Endodermal cell (in vitro differentiated cells): ENCODE measurements at regions not wholly inside any gene's neighbourhood (a gene's known extent, or its start where the extent isn't known, plus 50 kb on each side); places are given as distances from the start of the nearest gene placed in this dataset.

Experiments used
- DNase-seq: peaks from one replicate; pipeline ENCODE4 v3.0.0-alpha.2; 2017
- H3K27ac ChIP-seq: 2 replicates; pipeline ENCODE4 v1.5.1; 2013; ENCODE audit warnings: mild to moderate bottlenecking, low read depth, low read length, moderate library complexity
- H3K27me3 ChIP-seq: 2 replicates; pipeline ENCODE4 v1.6.1; 2013; ENCODE audit warnings: mild to moderate bottlenecking, low read length, moderate library complexity; ENCODE audit not compliant: insufficient read depth, control insufficient read depth, poor library complexity, severe bottlenecking
- H3K36me3 ChIP-seq: 2 replicates; pipeline ENCODE4 v1.7.0; 2013; ENCODE audit warnings: mild to moderate bottlenecking, low read length, moderate library complexity; ENCODE audit not compliant: control insufficient read depth, insufficient read depth
- H3K4me1 ChIP-seq: one replicate; pipeline ENCODE4 v1.7.0; 2013; ENCODE audit warnings: low read length; ENCODE audit not compliant: control insufficient read depth, insufficient read depth
- H3K4me3 ChIP-seq: 2 replicates; pipeline ENCODE4 v1.5.1; 2013; ENCODE audit warnings: mild to moderate bottlenecking, low read length, moderate library complexity
- H3K9ac ChIP-seq: 2 replicates; pipeline ENCODE4 v1.6.1; 2013; ENCODE audit warnings: mild to moderate bottlenecking, low read length, moderate library complexity; ENCODE audit not compliant: poor library complexity, severe bottlenecking; ENCODE audit errors: extremely low read depth
- H3K9me3 ChIP-seq: 2 replicates; pipeline ENCODE4 v1.6.1; 2013; ENCODE audit warnings: mild to moderate bottlenecking, low read length, moderate library complexity; ENCODE audit not compliant: control insufficient read depth
- H3K27ac Mint-ChIP-seq: 2 replicates; pipeline ENCODE4 v1.8.0; 2020; ENCODE audit warnings: mixed read lengths
- H3K27me3 Mint-ChIP-seq: 2 replicates; pipeline ENCODE4 v1.8.0; 2021; ENCODE audit warnings: mild to moderate bottlenecking, mixed read lengths; ENCODE audit not compliant: insufficient read depth
- H3K36me3 Mint-ChIP-seq: 2 replicates; pipeline ENCODE4 v1.8.0; 2020; ENCODE audit warnings: low read depth, mixed read lengths
- H3K4me1 Mint-ChIP-seq: 2 replicates; pipeline ENCODE4 v1.8.0; 2020; ENCODE audit warnings: mixed read lengths
- H3K4me3 Mint-ChIP-seq: 2 replicates; pipeline ENCODE4 v1.8.0; 2020; ENCODE audit warnings: mild to moderate bottlenecking, moderate library complexity, mixed read lengths
- H3K9me3 Mint-ChIP-seq: 2 replicates; pipeline ENCODE4 v1.8.0; 2020; ENCODE audit warnings: mild to moderate bottlenecking, mixed read lengths
- WGBS, 2 experiments: methylation state at CpG; one replicate each; pipeline versions ENCODE4 v1.1.5 to v1.1.7; 2013; ENCODE audit warnings: missing lambda C conversion rate in 2 of 2, mixed read lengths in 1 of 2; ENCODE audit not compliant: insufficient coverage in 1 of 2, insufficient read length in 1 of 2; 5-methylcytosine and 5-hydroxymethylcytosine counted together
- TF ChIP-seq, protein P1 (sequence below): fragments of 200-600 bp; sonication (generic); conservative IDR thresholded peaks from 2 replicates; pipeline ENCODE4 v1.5.0; 2021; ENCODE audit warnings: antibody characterized with exemption, mild to moderate bottlenecking

DNA sequence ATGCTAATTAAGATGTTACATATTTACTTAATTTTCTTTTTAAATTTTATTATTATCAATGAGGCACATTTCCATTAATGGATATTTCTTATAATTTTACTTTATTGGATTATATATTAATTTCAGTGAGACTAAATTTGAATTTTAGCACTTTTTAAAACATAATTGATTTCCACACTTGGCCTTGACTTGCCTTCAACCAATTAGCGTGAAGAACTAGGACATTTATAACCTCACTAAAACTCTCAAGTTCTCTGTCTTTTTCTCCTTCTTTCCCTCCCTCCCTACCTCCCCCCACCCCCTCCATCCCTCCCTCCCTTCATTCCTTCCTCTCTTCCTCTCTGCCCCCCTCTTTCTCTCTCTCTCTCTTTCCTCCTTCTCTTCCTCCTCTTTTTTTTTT, 1618.1 kb downstream of the C4orf33 start:
- no peaks in the 10 kb centered on the region for H3K36me3 ChIP-seq
- peaks cover 15% of the 10 kb centered on the region for H3K9me3 Mint-ChIP-seq
- peaks cover 5% of the 10 kb centered on the region for H3K4me1 ChIP-seq
- TF ChIP-seq, protein P1, sequence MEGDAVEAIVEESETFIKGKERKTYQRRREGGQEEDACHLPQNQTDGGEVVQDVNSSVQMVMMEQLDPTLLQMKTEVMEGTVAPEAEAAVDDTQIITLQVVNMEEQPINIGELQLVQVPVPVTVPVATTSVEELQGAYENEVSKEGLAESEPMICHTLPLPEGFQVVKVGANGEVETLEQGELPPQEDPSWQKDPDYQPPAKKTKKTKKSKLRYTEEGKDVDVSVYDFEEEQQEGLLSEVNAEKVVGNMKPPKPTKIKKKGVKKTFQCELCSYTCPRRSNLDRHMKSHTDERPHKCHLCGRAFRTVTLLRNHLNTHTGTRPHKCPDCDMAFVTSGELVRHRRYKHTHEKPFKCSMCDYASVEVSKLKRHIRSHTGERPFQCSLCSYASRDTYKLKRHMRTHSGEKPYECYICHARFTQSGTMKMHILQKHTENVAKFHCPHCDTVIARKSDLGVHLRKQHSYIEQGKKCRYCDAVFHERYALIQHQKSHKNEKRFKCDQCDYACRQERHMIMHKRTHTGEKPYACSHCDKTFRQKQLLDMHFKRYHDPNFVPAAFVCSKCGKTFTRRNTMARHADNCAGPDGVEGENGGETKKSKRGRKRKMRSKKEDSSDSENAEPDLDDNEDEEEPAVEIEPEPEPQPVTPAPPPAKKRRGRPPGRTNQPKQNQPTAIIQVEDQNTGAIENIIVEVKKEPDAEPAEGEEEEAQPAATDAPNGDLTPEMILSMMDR: no peak
- H3K27me3 Mint-ChIP-seq: no peaks in the 10 kb centered on the region
- H3K4me3 Mint-ChIP-seq: no peak overlapping the region
- no peak for DNase-seq
- no peak overlapping the region for H3K27ac Mint-ChIP-seq
- peaks cover 9% of the 10 kb centered on the region for H3K9me3 ChIP-seq
- 88 to 100% methylated on average over 1 of the region's 1 CpG for WGBS, 2 experiments
- H3K27ac ChIP-seq: no peak overlapping the region
- no peaks in the 10 kb centered on the region for H3K27me3 ChIP-seq
- H3K4me3 ChIP-seq: no peak overlapping the region
- no peaks in the 10 kb centered on the region for H3K4me1 Mint-ChIP-seq
- H3K9ac ChIP-seq: no peak overlapping the region
- H3K36me3 Mint-ChIP-seq: peaks cover 2% of the 10 kb centered on the region

GRCh38 chr4:130722361-130722760, 1626.4 kb downstream of the C4orf33 start:
- Mint-ChIP-seq H3K27ac (no peak overlapping the region), H3K36me3 (no peaks in the 10 kb centered on the region), H3K4me1 (no peaks in the 10 kb centered on the region), H3K9me3 (no peaks in the 10 kb centered on the region), H3K27me3 (no peaks in the 10 kb centered on the region), H3K4me3 (no peak overlapping the region)
- TF ChIP-seq, protein P1: no peak
- Histone ChIP-seq H3K27ac (no peak overlapping the region), H3K27me3 (no peaks in the 10 kb centered on the region), H3K9ac (no peak overlapping the region), H3K9me3 (peaks cover 9% of the 10 kb centered on the region), H3K4me1 (no peaks in the 10 kb centered on the region), H3K4me3 (no peak overlapping the region), H3K36me3 (no peaks in the 10 kb centered on the region)
- DNase-seq: no peak

GRCh38 chr4:130736436-130737185, 1640.7 kb downstream of the C4orf33 start:
- no peaks in the 10 kb centered on the region for H3K4me1 Mint-ChIP-seq
- Histone ChIP-seq H3K4me3 (no peak overlapping the region), H3K9me3 (peaks cover 38% of the 10 kb centered on the region), H3K4me1 (no peaks in the 10 kb centered on the region), H3K36me3 (no peaks in the 10 kb centered on the region), H3K27ac (no peak overlapping the region), H3K27me3 (no peaks in the 10 kb centered on the region), H3K9ac (no peak overlapping the region)
- no peaks in the 10 kb centered on the region for H3K36me3 Mint-ChIP-seq
- no peak overlapping the region for H3K4me3 Mint-ChIP-seq
- no peak for DNase-seq
- TF ChIP-seq, protein P1: no peak
- no peak overlapping the region for H3K27ac Mint-ChIP-seq
- 92 to 100% methylated on average over 2 to 7 of the region's 7 CpGs for WGBS, 2 experiments
- peaks cover 13% of the 10 kb centered on the region for H3K9me3 Mint-ChIP-seq
- no peaks in the 10 kb centered on the region for H3K27me3 Mint-ChIP-seq
